HG03571 (cell line): ENCODE measurements at regions not wholly inside any gene's neighbourhood (a gene's known extent, or its start where the extent isn't known, plus 50 kb on each side); places are given as distances from the start of the nearest gene placed in this dataset.

Source experiments
- ATAC-seq: cut with Tn5 transposase; IDR thresholded peaks from one replicate; pipeline ENCODE4 v1.9.1; 2021; ENCODE audit not compliant: unreplicated experiment

GRCh38 chr14:104506461-104507253 lies 72.9 kb upstream of the C14orf180 start:
- no peak for ATAC-seq

- ATAC-seq, result no peak
Measured at GRCh38 chr14:104507443-104507842, 72.1 kb upstream of the C14orf180 start.

- ATAC-seq, result no peak
Measured at GRCh38 chr14:104509673-104510072, 69.9 kb upstream of the C14orf180 start.

- ATAC-seq, result no peak
Measured at GRCh38 chr14:104510216-104510615, 69.3 kb upstream of the C14orf180 start.

GRCh38 chr14:104510794-104511611 lies 68.6 kb upstream of the C14orf180 start:
- no peak for ATAC-seq

- ATAC-seq, result no peak
Measured at GRCh38 chr14:104512061-104512460, 67.5 kb upstream of the C14orf180 start.

GRCh38 chr14:104512771-104513640 lies 66.6 kb upstream of the C14orf180 start:
- no peak for ATAC-seq

- no peak for ATAC-seq
Measured at GRCh38 chr14:104513641-104514046, 65.9 kb upstream of the C14orf180 start.

GRCh38 chr14:104514156-104514848 lies 65.3 kb upstream of the C14orf180 start:
- ATAC-seq, result no peak

GRCh38 chr14:104515059-104515810 lies 64.3 kb upstream of the C14orf180 start:
- ATAC-seq, result no peak

GRCh38 chr14:104515811-104516780 lies 63.5 kb upstream of the C14orf180 start:
- no peak for ATAC-seq

- no peak for ATAC-seq
Measured at GRCh38 chr14:104516906-104517305, 62.7 kb upstream of the C14orf180 start.

GRCh38 chr14:104517426-104517825 lies 62.1 kb upstream of the C14orf180 start:
- ATAC-seq, result no peak

- ATAC-seq, result no peak
Measured at GRCh38 chr14:104517867-104518266, 61.7 kb upstream of the C14orf180 start.

- ATAC-seq, result no peak
Measured at GRCh38 chr14:104518659-104519350, 60.8 kb upstream of the C14orf180 start.

- no peak for ATAC-seq
Measured at GRCh38 chr14:104519721-104520120, 59.8 kb upstream of the C14orf180 start.

- ATAC-seq, result no peak
Measured at GRCh38 chr14:104520620-104521410, 58.7 kb upstream of the C14orf180 start.
